Loucy (cell line): ENCODE measurements at regions not wholly inside any gene's neighbourhood (a gene's known extent, or its start where the extent isn't known, plus 50 kb on each side); places are given as distances from the start of the nearest gene placed in this dataset.

Experiments
- EZH2phosphoT487 ChIP-seq: fragments of 200-600 bp; IDR thresholded peaks from 2 replicates; pipeline ENCODE4 v1.6.1; 2018; ENCODE audit warnings: antibody characterized with exemption, mild to moderate bottlenecking, moderate library complexity, borderline replicate concordance
- TF ChIP-seq, protein P1 (sequence below): fragments of 200-600 bp; sonication (generic); conservative IDR thresholded peaks from 2 replicates; pipeline ENCODE4 v1.5.1; 2014; ENCODE audit warnings: mild to moderate bottlenecking, antibody characterized with exemption, low read length

DNA sequence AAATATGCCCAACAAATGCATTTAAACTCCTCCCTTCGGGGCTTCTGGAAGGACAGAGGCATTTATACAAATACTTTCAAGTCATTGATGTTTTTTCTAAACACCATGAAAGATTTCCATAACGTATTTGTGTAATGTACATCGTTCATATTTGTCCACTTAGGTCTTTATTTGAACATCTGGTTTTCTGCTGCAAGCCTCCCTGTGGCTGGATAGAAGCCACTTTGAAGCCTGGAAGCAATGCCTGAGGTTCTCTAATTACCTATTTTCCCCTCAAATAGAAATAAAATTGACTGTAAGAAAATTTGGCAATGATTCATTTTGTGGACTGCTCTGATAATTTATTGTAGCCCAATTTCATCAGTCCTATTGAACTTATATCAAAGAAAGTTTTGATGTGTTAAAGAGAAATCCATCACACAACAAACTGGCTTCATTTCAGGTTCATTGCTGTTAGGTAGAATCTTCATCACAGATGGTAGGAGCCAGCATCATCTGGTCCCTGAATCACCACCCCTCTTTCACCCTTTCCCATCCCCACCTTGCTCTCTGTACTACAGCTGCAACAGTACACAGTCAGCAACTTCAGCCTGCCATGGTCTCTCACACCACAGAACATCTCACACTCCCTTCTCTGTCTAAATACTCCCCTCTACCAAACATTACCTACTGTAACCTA, 186.0 kb upstream of the MGMT start:
- TF ChIP-seq, protein P1, sequence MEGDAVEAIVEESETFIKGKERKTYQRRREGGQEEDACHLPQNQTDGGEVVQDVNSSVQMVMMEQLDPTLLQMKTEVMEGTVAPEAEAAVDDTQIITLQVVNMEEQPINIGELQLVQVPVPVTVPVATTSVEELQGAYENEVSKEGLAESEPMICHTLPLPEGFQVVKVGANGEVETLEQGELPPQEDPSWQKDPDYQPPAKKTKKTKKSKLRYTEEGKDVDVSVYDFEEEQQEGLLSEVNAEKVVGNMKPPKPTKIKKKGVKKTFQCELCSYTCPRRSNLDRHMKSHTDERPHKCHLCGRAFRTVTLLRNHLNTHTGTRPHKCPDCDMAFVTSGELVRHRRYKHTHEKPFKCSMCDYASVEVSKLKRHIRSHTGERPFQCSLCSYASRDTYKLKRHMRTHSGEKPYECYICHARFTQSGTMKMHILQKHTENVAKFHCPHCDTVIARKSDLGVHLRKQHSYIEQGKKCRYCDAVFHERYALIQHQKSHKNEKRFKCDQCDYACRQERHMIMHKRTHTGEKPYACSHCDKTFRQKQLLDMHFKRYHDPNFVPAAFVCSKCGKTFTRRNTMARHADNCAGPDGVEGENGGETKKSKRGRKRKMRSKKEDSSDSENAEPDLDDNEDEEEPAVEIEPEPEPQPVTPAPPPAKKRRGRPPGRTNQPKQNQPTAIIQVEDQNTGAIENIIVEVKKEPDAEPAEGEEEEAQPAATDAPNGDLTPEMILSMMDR, result no peak
- TF ChIP-seq EZH2phosphoT487, result no peak
